GM12878 (cell line): ENCODE measurements at regions not wholly inside any gene's neighbourhood (a gene's known extent, or its start where the extent isn't known, plus 50 kb on each side); places are given as distances from the start of the nearest gene placed in this dataset.

Source experiments
- BHLHE40 ChIP-seq, 2 experiments: fragments of 450-650 bp in 1 of 2; IDR thresholded peaks; 2 replicates each; pipeline ENCODE4 v1.6.1; 2011 to 2017; ENCODE audit warnings: low read depth in 2 of 2, borderline replicate concordance in 1 of 2, improper control_type of control experiment in 1 of 2, low read length in 1 of 2, mild to moderate bottlenecking in 1 of 2
- CHD1 ChIP-seq: IDR thresholded peaks from 2 replicates; pipeline ENCODE4 v1.6.1; 2012; ENCODE audit warnings: low read depth, low read length, improper control_type of control experiment
- CREM ChIP-seq: IDR thresholded peaks from 2 replicates; pipeline ENCODE4 v1.6.1; 2014; ENCODE audit warnings: antibody characterized with exemption, low read depth
- EP300 ChIP-seq, 2 experiments: fragments of 150-350 bp in 1 of 2; IDR thresholded peaks; 2 replicates each; pipeline ENCODE4 v1.6.1; 2011 to 2012; ENCODE audit warnings: low read depth in 2 of 2, low read length in 2 of 2, borderline replicate concordance in 1 of 2, improper control_type of control experiment in 1 of 2, inconsistent platforms in 1 of 2; ENCODE audit not compliant: control insufficient read depth in 1 of 2
- FOS ChIP-seq: IDR thresholded peaks from 3 replicates; pipeline ENCODE4 v1.6.1; 2011; ENCODE audit warnings: borderline replicate concordance; ENCODE audit not compliant: insufficient read length; ENCODE audit errors: extremely low read depth
- GATAD2B ChIP-seq: fragments of 450-650 bp; conservative IDR thresholded peaks from 2 replicates; pipeline ENCODE4 v1.6.1; 2017; ENCODE audit warnings: low read depth, mild to moderate bottlenecking, moderate library complexity
- JUNB ChIP-seq: IDR thresholded peaks from 2 replicates; pipeline ENCODE4 v1.6.1; 2016; ENCODE audit warnings: antibody characterized with exemption, mild to moderate bottlenecking
- KDM1A ChIP-seq: fragments of 200-600 bp; sonication (generic); IDR thresholded peaks from 2 replicates; pipeline ENCODE4 v1.6.1; 2016; ENCODE audit warnings: borderline replicate concordance
- MEF2A ChIP-seq: IDR thresholded peaks from 2 replicates; pipeline ENCODE4 v1.6.1; 2011; ENCODE audit warnings: low read depth, mild to moderate bottlenecking, low read length, moderate library complexity; ENCODE audit not compliant: insufficient read depth
- MTA2 ChIP-seq: fragments of 450-650 bp; IDR thresholded peaks from 2 replicates; pipeline ENCODE4 v1.6.1; 2016; ENCODE audit warnings: low read depth, mild to moderate bottlenecking, moderate library complexity
- MTA3 ChIP-seq: IDR thresholded peaks from 2 replicates; pipeline ENCODE4 v1.6.1; 2012; ENCODE audit warnings: low read length, inconsistent platforms, borderline replicate concordance
- RAD51 ChIP-seq: fragments of 450-650 bp; IDR thresholded peaks from 2 replicates; pipeline ENCODE4 v1.6.1; 2016; ENCODE audit warnings: moderate library complexity, mild to moderate bottlenecking, inconsistent platforms
- RUNX3 ChIP-seq: IDR thresholded peaks from 2 replicates; pipeline ENCODE4 v1.6.1; 2012; ENCODE audit warnings: low read length, inconsistent platforms
- SIN3A ChIP-seq: IDR thresholded peaks from 2 replicates; pipeline ENCODE4 v1.6.1; 2012; ENCODE audit warnings: low read depth, low read length, improper control_type of control experiment
- SMAD1 ChIP-seq: fragments of 450-650 bp; IDR thresholded peaks from 2 replicates; pipeline ENCODE4 v1.6.1; 2018; ENCODE audit warnings: mild to moderate bottlenecking, low read depth; ENCODE audit not compliant: partially characterized antibody
- SREBF1 ChIP-seq: IDR thresholded peaks from 2 replicates; pipeline ENCODE4 v1.6.1; 2012; ENCODE audit warnings: mild to moderate bottlenecking, low read length
- TCF7 ChIP-seq: IDR thresholded peaks from 2 replicates; pipeline ENCODE4 v1.6.1; 2014; ENCODE audit warnings: antibody characterized with exemption, borderline replicate concordance
- ZNF622 ChIP-seq: fragments of 450-650 bp; IDR thresholded peaks from 2 replicates; pipeline ENCODE4 v1.6.1; 2017; ENCODE audit warnings: mild to moderate bottlenecking, inconsistent platforms
- TF ChIP-seq, protein P1 (sequence below): fragments of 450-650 bp; IDR thresholded peaks from 2 replicates; pipeline ENCODE4 v1.6.1; 2017; ENCODE audit warnings: mild to moderate bottlenecking, moderate library complexity
- TF ChIP-seq, protein P2 (sequence below): IDR thresholded peaks from 2 replicates; pipeline ENCODE4 v1.6.1; 2012; ENCODE audit warnings: mild to moderate bottlenecking, low read depth, low read length

DNA sequence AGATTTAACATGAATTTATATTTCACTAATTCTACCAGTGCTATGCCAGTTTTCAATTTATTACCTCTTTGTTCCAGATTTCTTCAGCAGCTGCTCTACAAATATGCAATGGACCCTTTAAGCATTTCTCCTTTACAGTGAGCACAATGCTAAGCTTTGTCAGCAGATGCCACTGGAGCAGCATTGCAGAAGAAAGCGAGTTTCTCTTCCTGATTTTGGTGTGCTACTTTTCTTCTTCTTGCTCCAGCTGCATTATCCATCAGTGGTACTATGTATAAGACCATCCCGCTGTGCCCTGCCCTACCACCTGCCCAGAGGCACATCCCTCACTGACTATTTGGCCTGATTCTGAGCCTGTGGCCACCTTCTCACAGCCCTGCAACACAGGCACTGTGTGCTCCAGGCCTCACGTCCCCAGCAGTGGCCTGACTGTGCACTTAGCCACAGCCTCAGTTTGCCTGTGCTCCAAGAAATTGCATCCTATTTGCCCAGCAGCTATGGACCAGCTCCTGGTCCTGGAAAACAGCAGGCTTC lies 84.1 kb downstream of the TNFAIP3 start (continued):
- TF ChIP-seq, protein P1, sequence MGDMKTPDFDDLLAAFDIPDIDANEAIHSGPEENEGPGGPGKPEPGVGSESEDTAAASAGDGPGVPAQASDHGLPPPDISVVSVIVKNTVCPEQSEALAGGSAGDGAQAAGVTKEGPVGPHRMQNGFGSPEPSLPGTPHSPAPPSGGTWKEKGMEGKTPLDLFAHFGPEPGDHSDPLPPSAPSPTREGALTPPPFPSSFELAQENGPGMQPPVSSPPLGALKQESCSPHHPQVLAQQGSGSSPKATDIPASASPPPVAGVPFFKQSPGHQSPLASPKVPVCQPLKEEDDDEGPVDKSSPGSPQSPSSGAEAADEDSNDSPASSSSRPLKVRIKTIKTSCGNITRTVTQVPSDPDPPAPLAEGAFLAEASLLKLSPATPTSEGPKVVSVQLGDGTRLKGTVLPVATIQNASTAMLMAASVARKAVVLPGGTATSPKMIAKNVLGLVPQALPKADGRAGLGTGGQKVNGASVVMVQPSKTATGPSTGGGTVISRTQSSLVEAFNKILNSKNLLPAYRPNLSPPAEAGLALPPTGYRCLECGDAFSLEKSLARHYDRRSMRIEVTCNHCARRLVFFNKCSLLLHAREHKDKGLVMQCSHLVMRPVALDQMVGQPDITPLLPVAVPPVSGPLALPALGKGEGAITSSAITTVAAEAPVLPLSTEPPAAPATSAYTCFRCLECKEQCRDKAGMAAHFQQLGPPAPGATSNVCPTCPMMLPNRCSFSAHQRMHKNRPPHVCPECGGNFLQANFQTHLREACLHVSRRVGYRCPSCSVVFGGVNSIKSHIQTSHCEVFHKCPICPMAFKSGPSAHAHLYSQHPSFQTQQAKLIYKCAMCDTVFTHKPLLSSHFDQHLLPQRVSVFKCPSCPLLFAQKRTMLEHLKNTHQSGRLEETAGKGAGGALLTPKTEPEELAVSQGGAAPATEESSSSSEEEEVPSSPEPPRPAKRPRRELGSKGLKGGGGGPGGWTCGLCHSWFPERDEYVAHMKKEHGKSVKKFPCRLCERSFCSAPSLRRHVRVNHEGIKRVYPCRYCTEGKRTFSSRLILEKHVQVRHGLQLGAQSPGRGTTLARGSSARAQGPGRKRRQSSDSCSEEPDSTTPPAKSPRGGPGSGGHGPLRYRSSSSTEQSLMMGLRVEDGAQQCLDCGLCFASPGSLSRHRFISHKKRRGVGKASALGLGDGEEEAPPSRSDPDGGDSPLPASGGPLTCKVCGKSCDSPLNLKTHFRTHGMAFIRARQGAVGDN: no peak
- TF ChIP-seq MEF2A (no peak), CHD1 (no peak), TCF7 (no peak), MTA3 (no peak), SIN3A (peak; percentile 40; the same call in 1 of the 2 replicates), MTA2 (no peak), JUNB (no peak), FOS (no peak), KDM1A (no peak), RUNX3 (0 out of 2 replicates have a peak, but pooled peaks have one; percentile 10), SMAD1 (no peak), EP300 (IDR thresholded peaks at IDR 0.05; ENCODE audit: borderline replicate concordance in 1 of 2, control insufficient read depth in 1 of 2, low read depth in 2 of 2, low read length in 2 of 2) (peak in 1 of 2 experiments; percentile 19; a peak in 1 of 4 replicates), BHLHE40 (IDR thresholded peaks at IDR 0.05; ENCODE audit: borderline replicate concordance in 1 of 2, low read depth in 2 of 2, low read length in 1 of 2) (0 out of 4 replicates have a peak, but pooled peaks of 1 of the 2 experiments have one; percentile 18), RAD51 (no peak), CREM (no peak), GATAD2B (no peak), SREBF1 (no peak), ZNF622 (no peak)
- TF ChIP-seq, protein P2, sequence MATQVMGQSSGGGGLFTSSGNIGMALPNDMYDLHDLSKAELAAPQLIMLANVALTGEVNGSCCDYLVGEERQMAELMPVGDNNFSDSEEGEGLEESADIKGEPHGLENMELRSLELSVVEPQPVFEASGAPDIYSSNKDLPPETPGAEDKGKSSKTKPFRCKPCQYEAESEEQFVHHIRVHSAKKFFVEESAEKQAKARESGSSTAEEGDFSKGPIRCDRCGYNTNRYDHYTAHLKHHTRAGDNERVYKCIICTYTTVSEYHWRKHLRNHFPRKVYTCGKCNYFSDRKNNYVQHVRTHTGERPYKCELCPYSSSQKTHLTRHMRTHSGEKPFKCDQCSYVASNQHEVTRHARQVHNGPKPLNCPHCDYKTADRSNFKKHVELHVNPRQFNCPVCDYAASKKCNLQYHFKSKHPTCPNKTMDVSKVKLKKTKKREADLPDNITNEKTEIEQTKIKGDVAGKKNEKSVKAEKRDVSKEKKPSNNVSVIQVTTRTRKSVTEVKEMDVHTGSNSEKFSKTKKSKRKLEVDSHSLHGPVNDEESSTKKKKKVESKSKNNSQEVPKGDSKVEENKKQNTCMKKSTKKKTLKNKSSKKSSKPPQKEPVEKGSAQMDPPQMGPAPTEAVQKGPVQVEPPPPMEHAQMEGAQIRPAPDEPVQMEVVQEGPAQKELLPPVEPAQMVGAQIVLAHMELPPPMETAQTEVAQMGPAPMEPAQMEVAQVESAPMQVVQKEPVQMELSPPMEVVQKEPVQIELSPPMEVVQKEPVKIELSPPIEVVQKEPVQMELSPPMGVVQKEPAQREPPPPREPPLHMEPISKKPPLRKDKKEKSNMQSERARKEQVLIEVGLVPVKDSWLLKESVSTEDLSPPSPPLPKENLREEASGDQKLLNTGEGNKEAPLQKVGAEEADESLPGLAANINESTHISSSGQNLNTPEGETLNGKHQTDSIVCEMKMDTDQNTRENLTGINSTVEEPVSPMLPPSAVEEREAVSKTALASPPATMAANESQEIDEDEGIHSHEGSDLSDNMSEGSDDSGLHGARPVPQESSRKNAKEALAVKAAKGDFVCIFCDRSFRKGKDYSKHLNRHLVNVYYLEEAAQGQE: no peak
